GM12872 (cell line): ENCODE measurements at regions not wholly inside any gene's neighbourhood (a gene's known extent, or its start where the extent isn't known, plus 50 kb on each side); places are given as distances from the start of the nearest gene placed in this dataset.

Experiments used
- TF ChIP-seq, protein P1 (sequence below): IDR thresholded peaks from 3 replicates; pipeline ENCODE4 v1.5.1; 2011; ENCODE audit warnings: low read depth, mild to moderate bottlenecking, low read length, moderate library complexity; ENCODE audit not compliant: insufficient read depth

DNA sequence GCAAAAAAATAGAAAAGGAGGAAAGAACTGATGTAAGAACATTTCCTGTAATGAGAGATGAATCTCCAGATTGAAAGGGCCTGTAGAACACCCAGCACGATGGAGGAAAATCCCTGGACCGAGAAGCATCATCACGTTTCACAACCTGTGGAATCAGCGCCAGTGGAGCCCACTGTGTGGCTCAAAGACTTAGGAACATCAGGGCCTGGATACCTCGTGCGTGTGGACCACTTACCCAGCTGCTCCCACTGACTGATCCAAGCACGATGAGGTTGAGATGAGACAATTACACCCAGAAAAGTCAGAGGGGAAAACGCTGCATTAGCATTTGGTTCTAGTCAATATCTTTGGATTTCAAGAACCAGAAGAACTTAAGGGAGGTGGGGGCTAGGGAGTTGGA is 224.6 kb downstream of the SYK start:
- TF ChIP-seq, protein P1, sequence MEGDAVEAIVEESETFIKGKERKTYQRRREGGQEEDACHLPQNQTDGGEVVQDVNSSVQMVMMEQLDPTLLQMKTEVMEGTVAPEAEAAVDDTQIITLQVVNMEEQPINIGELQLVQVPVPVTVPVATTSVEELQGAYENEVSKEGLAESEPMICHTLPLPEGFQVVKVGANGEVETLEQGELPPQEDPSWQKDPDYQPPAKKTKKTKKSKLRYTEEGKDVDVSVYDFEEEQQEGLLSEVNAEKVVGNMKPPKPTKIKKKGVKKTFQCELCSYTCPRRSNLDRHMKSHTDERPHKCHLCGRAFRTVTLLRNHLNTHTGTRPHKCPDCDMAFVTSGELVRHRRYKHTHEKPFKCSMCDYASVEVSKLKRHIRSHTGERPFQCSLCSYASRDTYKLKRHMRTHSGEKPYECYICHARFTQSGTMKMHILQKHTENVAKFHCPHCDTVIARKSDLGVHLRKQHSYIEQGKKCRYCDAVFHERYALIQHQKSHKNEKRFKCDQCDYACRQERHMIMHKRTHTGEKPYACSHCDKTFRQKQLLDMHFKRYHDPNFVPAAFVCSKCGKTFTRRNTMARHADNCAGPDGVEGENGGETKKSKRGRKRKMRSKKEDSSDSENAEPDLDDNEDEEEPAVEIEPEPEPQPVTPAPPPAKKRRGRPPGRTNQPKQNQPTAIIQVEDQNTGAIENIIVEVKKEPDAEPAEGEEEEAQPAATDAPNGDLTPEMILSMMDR, result no peak

DNA sequence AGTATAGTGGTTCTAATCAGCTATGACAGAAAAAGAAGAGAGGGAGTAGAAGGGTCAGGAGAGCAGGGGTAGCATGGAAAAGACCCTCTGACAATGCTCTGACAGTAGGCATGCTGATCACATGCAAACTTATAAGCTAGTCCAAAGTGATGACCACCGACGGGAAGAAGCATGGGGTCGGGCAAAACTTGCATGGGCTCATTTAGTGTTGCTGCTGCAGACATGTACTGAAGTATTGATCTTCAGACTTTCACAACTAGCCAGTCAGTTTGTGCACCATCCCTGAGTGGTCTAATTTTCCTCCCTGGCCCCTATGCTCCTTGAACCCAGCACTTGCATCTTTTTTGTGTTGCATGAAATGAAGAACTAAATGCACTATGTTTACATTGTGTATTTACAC is 225.4 kb downstream of the SYK start:
- TF ChIP-seq, protein P1, result no peak

DNA sequence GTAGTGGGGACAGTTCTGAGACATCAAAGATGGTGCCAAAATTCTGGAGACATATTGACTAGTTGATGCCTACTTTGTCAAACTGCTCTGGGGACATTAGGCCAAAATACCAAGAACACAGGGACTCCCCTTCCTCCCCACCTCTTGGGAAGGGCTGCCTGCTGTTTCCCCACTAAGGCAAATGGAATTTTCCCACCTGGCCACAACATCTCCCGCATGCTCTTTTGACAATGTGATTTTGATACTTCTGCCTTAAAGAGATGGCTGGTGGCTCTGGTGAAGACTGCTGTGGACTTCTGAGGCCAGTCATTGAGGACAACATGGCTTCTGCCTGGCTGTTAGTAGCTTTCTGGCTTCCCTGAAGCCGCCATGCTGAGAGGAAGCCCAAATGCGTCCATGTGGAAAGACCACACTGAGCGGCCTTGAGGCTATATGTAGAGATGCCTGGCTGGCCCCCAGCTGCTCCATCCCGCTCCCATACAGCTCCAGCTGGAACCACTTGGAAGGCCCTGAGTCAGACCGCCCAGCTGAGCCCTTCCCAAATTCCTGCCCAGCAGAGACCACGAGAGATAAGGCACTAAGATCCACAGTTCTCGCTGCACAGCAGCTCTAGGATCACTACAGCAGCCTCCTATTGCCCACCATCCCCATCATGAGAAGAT is 226.7 kb downstream of the SYK start:
- TF ChIP-seq, protein P1, result no peak

DNA sequence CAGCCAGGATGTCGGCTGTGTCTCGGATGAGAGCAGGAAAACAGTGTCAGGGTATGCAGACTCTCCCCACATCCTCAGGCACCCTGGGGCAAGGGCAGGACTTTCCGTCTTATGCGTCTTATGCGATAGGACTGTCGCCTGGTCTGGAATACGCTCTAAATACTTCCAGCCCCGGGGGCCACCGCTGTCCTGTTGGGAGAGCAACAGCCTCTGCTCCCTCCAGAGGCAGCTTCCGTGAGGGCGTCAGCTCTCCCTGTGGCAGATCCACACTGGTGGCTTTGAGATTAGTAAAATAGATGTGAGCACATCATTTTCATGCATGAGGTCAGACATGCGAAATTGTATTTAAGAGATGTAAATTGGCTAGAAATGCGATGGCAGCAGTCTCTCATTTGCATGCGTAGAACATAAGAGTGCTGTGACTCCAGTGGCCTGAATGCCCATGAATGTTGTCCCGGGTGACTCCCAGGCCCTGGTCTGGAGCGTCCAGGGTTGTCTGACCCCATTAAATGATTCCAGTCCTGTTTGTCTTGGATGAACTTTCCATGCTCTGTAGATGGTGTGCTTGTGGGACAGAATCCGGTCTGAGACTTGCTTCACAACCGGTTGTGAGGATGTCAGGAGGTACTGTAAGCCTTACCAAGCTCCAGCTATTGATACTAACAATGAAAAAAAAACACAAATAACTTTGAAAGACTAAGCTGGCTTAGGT is 228.2 kb downstream of the SYK start:
- TF ChIP-seq, protein P1, result no peak

DNA sequence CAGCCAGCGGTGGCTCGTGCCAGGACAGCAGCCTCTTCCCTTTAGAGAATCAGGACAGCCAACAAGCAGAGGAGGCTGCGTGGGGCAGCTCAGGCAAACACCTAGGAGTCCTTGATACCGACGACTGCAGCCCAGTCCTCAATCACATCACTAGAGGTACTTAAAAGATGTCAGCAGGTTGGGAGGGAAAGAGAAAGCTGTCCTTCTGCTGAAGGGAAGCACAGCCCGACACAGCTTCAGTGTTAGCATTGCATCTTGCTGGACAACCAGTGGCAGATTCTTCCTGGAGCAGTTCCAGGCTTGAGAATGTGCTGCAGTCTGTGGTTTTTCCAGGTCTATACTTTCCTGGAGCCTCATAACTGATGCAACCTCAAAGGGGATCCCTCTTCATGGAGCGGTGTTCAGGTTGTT is 230.5 kb downstream of the SYK start:
- TF ChIP-seq, protein P1, result no peak

DNA sequence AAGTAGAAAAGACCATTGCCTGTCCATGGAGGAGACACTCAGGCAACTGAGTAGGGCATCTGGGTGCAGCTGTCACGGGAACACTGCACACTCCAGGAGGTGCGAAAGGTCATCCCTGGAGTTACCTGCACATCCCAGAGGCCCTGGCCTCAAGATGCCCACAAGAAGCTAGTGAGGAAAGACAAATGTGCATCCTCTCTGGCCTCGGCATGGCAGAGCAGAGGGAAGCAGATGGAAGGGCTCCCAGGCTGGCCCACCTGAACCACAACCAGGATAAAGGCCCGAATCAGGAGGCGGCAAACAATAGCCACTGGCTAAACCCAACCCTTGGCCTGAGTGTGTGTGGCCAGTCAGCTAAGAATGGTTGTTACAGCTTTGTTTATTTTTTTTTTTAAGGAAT is 231.7 kb downstream of the SYK start:
- TF ChIP-seq, protein P1, result no peak

DNA sequence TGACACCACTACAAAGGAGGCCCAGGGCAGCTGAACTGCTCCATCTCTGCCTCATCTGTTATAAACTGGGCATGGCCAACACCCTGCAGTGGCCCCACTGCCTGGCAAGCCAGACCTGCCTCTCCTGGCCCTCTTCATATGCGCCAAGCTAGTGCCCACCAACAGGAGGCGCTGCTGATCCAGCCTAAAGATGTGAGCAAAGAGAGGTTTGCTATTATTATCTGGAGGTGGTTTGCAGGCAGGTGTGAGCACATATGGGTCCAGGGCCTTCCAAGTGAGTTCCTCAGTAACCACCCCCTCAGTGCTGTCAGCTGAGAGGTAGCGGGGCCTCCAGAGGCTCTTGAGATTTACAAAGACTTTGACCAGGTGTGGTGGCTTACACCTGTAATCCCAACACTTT is 232.2 kb downstream of the SYK start:
- TF ChIP-seq, protein P1, result peak; percentile 90
